ENCODE measurements at regions not wholly inside any gene's neighbourhood (a gene's known extent, or its start where the extent isn't known, plus 50 kb on each side); places are given as distances from the start of the nearest gene placed in this dataset.

DNA sequence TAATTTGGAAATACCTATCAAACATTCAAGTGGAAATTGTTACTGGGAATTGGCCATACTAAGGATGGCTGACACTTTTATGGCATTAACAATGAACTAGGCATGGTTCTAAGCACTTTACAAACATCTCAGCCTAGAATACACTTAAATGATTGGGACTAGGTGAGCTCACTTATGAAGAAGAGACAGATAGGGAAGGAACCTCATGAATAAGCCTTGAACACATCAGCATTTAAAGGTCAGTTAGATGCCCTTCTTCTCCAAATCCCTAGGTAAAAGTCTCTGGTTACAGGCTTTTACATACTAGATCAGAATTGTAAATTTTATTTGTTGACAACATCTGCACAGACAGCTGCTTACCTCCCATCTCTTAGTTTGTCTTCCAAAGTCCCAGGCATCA is 488.6 kb downstream of the RMST start:
- DNase-seq: no peak
- TF ChIP-seq, protein P1, sequence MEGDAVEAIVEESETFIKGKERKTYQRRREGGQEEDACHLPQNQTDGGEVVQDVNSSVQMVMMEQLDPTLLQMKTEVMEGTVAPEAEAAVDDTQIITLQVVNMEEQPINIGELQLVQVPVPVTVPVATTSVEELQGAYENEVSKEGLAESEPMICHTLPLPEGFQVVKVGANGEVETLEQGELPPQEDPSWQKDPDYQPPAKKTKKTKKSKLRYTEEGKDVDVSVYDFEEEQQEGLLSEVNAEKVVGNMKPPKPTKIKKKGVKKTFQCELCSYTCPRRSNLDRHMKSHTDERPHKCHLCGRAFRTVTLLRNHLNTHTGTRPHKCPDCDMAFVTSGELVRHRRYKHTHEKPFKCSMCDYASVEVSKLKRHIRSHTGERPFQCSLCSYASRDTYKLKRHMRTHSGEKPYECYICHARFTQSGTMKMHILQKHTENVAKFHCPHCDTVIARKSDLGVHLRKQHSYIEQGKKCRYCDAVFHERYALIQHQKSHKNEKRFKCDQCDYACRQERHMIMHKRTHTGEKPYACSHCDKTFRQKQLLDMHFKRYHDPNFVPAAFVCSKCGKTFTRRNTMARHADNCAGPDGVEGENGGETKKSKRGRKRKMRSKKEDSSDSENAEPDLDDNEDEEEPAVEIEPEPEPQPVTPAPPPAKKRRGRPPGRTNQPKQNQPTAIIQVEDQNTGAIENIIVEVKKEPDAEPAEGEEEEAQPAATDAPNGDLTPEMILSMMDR (IDR thresholded peaks at IDR 0.05; ENCODE audit: low read depth, low read length): no peak
- no peak overlapping the region for H3K27ac ChIP-seq
- H3K36me3 ChIP-seq: no peaks in the 10 kb centered on the region
- no peaks in the 10 kb centered on the region for H3K27me3 ChIP-seq (ENCODE audit: insufficient read depth, low read depth, severe bottlenecking)
- H3K9me3 ChIP-seq (ENCODE audit: severe bottlenecking): no peaks in the 10 kb centered on the region
- H3K4me3 ChIP-seq (ENCODE audit: low read depth, low read length): no peak overlapping the region

DNA sequence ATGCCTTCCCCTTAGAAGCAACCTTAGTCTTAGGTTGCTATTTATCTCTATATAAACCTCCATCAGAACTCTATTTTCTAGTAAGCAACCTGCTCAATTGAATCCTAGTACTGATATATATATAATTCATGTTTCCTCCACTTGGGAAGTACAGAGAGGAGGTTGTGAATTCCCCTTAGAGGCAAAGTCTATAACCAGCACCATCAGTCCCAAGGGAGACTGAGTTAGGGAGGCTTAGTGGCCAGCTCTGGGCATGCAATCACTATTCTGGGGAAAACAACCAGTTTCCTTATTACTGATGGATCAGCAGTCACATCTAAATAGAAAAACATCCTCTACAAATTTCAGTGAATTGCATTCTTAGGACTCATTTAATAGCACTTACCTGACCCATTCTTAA is 489.1 kb downstream of the RMST start:
- Histone ChIP-seq H3K36me3 (no peaks in the 10 kb centered on the region), H3K9me3 (ENCODE audit: severe bottlenecking) (no peaks in the 10 kb centered on the region), H3K4me3 (ENCODE audit: low read depth, low read length) (no peak overlapping the region), H3K27me3 (ENCODE audit: insufficient read depth, low read depth, severe bottlenecking) (no peaks in the 10 kb centered on the region), H3K27ac (no peak overlapping the region)
- TF ChIP-seq, protein P1 (IDR thresholded peaks at IDR 0.05; ENCODE audit: low read depth, low read length): no peak
- no peak for DNase-seq

GRCh38 chr12:97957109-97957508 is 494.5 kb downstream of the RMST start:
- no peaks in the 10 kb centered on the region for H3K27me3 ChIP-seq (ENCODE audit: insufficient read depth, low read depth, severe bottlenecking)
- no peak overlapping the region for H3K4me3 ChIP-seq (ENCODE audit: low read depth, low read length)
- TF ChIP-seq, protein P1 (IDR thresholded peaks at IDR 0.05; ENCODE audit: low read depth, low read length): no peak
- no peak overlapping the region for H3K27ac ChIP-seq
- H3K9me3 ChIP-seq (ENCODE audit: severe bottlenecking): no peaks in the 10 kb centered on the region
- DNase-seq: no peak
- H3K36me3 ChIP-seq: no peaks in the 10 kb centered on the region

GRCh38 chr12:97960225-97960624 is 497.6 kb downstream of the RMST start:
- no peak overlapping the region for H3K27ac ChIP-seq
- DNase-seq: no peak
- TF ChIP-seq, protein P1 (IDR thresholded peaks at IDR 0.05; ENCODE audit: low read depth, low read length): no peak

DNA sequence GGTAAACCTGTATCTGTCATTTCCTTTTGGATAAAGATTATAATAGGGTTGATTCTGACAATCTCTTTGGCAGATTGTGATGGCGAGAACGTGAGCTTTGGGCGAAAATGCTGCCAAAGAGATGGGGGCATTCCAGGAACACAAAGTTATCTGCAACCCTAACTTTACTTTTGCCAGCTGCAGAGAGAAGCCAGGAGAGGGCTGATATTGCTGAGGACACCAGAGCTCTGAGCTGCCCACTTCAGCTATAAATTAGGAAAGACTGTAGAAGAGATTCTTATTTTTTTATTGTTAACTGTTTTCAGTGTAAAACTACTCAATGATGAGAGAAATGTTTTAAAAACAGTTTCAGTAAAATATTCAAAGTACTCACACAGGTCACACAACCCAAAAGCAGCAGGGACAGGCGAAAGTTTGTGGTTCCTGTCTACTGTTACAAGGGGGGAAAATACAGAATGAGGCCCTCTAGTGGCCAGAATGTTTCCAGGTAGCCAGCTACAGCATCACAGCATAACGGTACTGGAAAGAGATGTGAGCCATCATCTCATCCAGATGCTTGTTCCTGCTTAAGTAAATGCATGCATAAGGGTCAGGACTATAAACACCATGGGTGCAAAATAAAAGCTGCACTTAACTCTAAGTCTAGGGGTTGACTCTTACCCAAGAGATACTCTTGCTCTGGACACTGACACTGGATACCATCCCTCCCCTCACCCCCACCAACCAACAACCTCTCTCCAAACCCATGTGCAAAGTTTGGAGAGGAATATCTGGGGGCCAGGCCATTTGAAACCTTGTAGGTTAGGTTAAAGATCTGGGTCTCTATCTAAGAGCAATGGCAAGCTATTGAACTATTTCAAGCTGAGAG is 498.4 kb downstream of the RMST start:
- Histone ChIP-seq H3K9me3 (ENCODE audit: severe bottlenecking) (no peaks in the 10 kb centered on the region), H3K27me3 (ENCODE audit: insufficient read depth, low read depth, severe bottlenecking) (no peaks in the 10 kb centered on the region), H3K36me3 (no peaks in the 10 kb centered on the region), H3K27ac (no peak overlapping the region), H3K4me3 (ENCODE audit: low read depth, low read length) (no peak overlapping the region)
- DNase-seq: peak; percentile 24
- TF ChIP-seq, protein P1 (IDR thresholded peaks at IDR 0.05; ENCODE audit: low read depth, low read length): peak; percentile 87

More at GRCh38 chr12:97960225-97960624, 497.6 kb downstream of the RMST start:
- H3K4me3 ChIP-seq (ENCODE audit: low read depth, low read length): no peak overlapping the region
- H3K27me3 ChIP-seq (ENCODE audit: insufficient read depth, low read depth, severe bottlenecking): no peaks in the 10 kb centered on the region
- H3K36me3 ChIP-seq: no peaks in the 10 kb centered on the region
- no peaks in the 10 kb centered on the region for H3K9me3 ChIP-seq (ENCODE audit: severe bottlenecking)

Measured in WERI-Rb-1 (cell line).